NB4 (cell line): ENCODE measurements at regions not wholly inside any gene's neighbourhood (a gene's known extent, or its start where the extent isn't known, plus 50 kb on each side); places are given as distances from the start of the nearest gene placed in this dataset.

ENCODE experiments used
- DNase-seq: peaks from one replicate; pipeline ENCODE4 v3.0.0; 2010; ENCODE audit warnings: low read depth
- H3K4me3 ChIP-seq: one replicate; pipeline ENCODE4 v1.5.1; 2011; ENCODE audit warnings: mild to moderate bottlenecking, low read depth, low read length, moderate library complexity
- MYC ChIP-seq: IDR thresholded peaks from 2 replicates; pipeline ENCODE4 v1.6.1; 2011; ENCODE audit warnings: low read depth, low read length
- POLR2A ChIP-seq: IDR thresholded peaks from 2 replicates; pipeline ENCODE4 v1.6.1; 2011; ENCODE audit warnings: mild to moderate bottlenecking; ENCODE audit not compliant: insufficient read length; ENCODE audit errors: extremely low read depth
- TF ChIP-seq, protein P1 (sequence below): IDR thresholded peaks from 2 replicates; pipeline ENCODE4 v1.6.1; 2011; ENCODE audit warnings: low read depth, low read length
- TF ChIP-seq, protein P2 (sequence below): IDR thresholded peaks from one replicate; pipeline ENCODE4 v1.5.1; 2012; ENCODE audit warnings: low read depth, low read length

DNA sequence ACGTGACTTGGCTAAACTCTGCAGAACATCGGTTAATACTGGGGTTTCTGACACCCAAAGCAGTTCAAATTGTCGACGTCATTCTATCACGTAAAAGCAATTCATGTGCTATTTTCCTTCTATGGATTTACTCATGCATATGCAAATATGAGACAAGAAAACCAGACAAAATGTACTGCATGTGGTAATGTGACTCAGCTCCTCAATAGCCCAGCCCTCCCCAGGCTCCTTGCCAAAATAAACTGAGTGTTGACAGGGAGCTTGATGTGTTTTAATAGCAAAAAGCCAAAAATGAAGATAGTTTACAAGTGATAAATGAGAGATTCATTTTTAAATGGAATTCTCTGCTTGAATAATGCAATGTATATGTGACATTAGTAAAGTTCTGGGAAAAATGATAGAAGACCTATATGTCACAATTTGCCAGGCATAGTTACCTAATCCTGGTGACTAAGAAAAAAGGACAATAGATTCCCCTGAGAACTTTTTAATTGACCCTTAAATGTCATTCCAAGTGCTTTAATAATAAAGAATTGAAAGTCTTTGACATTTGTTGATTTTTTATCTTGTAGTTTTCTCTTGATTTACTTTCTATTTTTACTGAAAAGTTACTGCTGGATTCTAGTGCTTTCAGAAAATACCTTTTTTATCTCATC lies 1700.6 kb upstream of the TENM3 start:
- H3K4me3 ChIP-seq: no peak overlapping the region
- TF ChIP-seq, protein P1, sequence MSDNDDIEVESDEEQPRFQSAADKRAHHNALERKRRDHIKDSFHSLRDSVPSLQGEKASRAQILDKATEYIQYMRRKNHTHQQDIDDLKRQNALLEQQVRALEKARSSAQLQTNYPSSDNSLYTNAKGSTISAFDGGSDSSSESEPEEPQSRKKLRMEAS: no peak
- TF ChIP-seq POLR2A: no peak
- TF ChIP-seq, protein P2, sequence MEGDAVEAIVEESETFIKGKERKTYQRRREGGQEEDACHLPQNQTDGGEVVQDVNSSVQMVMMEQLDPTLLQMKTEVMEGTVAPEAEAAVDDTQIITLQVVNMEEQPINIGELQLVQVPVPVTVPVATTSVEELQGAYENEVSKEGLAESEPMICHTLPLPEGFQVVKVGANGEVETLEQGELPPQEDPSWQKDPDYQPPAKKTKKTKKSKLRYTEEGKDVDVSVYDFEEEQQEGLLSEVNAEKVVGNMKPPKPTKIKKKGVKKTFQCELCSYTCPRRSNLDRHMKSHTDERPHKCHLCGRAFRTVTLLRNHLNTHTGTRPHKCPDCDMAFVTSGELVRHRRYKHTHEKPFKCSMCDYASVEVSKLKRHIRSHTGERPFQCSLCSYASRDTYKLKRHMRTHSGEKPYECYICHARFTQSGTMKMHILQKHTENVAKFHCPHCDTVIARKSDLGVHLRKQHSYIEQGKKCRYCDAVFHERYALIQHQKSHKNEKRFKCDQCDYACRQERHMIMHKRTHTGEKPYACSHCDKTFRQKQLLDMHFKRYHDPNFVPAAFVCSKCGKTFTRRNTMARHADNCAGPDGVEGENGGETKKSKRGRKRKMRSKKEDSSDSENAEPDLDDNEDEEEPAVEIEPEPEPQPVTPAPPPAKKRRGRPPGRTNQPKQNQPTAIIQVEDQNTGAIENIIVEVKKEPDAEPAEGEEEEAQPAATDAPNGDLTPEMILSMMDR: no peak
- TF ChIP-seq MYC: no peak
- DNase-seq: no peak

DNA sequence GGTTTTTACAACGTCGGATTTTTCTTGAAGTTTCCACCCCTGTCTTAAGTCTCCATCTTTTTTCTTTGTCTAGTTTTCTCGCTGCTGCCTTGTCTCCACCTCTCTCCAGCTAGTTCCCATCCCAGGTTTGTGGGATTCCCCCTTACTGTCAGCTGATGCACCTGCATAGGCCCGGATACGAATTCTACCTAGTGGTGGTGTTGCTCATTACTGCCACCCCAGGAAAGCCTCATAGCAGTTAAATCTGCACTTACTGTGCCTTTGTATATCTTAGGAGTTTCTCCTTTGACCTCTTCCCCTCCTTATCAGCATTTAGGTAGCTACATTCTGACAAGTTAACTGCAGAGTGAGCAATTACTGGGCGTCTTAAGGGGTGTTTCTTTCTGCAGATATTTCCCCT lies 1693.1 kb upstream of the TENM3 start:
- DNase-seq: no peak
- no peak for TF ChIP-seq MYC
- TF ChIP-seq, protein P1: no peak
- TF ChIP-seq, protein P2: no peak
- no peak for TF ChIP-seq POLR2A
- H3K4me3 ChIP-seq: no peak overlapping the region

DNA sequence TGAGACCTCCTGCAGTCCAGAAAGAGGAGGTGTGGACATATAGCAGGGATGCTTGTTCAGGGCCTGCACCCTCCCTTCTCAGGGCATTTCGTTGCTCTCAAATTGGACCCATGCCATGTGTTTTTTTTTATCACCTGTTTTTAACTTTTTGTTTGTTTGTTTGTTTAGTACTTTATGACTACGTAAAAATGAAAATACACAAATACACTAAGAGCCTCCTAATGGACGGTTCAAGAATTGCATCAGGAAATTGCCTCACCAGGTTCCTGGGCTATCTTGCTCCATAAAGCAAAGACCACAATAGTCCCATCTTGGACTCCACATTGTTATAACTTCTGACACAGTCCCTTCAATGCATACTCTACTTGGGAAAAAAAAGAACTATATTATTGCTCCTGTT lies 1685.9 kb upstream of the TENM3 start:
- TF ChIP-seq MYC (no peak), POLR2A (no peak)
- TF ChIP-seq, protein P1: no peak
- TF ChIP-seq, protein P2: no peak
- peak; percentile 6 for DNase-seq
- H3K4me3 ChIP-seq: no peak overlapping the region

DNA sequence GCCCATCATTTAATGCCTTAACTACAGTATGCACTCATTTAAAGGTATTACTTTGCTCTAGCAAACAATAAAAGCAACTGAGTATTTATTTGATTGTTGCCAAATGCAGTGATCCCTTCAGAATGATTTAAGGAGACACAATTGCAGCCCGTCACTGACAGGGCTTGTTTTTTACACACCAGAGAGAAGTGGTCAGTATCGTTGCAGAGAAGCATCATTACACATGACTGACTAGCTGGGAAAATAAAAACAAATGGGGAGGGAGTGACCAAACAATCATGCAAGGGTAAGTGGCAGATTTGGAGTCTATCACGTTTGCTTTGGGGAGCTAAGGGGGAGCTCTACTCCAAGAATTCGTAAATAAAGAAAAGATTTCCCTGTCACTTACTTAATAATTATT lies 1685.3 kb upstream of the TENM3 start:
- DNase-seq: no peak
- TF ChIP-seq POLR2A (no peak), MYC (no peak)
- TF ChIP-seq, protein P1: no peak
- TF ChIP-seq, protein P2: no peak
- H3K4me3 ChIP-seq: no peak overlapping the region

DNA sequence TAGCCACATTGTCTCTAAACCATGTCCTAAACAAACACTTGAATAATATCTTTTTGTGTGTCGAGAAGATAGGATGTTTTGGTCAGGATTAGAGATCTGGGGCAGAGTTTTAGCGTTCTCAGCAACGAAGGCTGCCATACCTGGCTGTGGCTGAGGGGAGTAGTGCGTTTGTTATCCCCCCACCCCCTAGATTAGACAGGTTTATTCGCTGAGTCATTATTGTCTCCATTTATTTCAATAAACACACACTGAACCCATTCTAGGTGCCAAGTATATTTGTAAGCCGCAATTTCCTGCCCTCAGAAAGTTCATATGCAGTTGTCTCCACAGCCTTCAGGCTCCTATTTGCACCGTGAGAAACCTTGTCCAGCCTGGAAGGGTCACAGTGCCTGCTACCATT lies 1684.8 kb upstream of the TENM3 start:
- no peak overlapping the region for H3K4me3 ChIP-seq
- DNase-seq: no peak
- TF ChIP-seq MYC (no peak), POLR2A (no peak)
- TF ChIP-seq, protein P1: no peak

DNA sequence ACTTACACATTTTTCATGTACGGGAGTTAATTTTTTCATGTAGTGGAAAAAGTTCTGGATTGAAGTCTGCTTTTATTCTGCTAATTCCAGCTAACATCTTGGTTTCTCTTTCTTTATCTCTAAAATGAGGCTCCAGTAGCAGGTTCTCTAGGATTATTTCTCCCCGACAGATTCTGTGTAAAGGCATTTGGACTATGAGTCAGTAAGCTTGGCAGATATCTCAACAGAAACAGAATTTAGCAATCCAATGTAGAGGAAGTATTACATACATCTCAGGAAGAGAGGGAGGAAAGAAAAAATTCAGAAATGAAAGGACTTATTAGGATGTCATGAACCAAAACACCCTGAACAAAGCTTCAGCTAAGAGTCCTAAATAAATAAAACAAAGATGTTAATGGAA lies 1682.3 kb upstream of the TENM3 start:
- no peak for DNase-seq

More for the DNA sequence above, 1682.3 kb upstream of the TENM3 start:
- TF ChIP-seq, protein P2: no peak
- TF ChIP-seq POLR2A (no peak), MYC (no peak)
- TF ChIP-seq, protein P1: no peak
- H3K4me3 ChIP-seq: no peak overlapping the region
